NOMO-1 treated with dmso at 0.1 percent for 144 hours (cell line): ENCODE measurements at regions not wholly inside any gene's neighbourhood (a gene's known extent, or its start where the extent isn't known, plus 50 kb on each side); places are given as distances from the start of the nearest gene placed in this dataset.

Experiments
- DNase-seq: peaks from one replicate; lab custom pipeline; 2025; ENCODE audit not compliant: unreplicated experiment; lab: John Stamatoyannopoulos, UW

DNA sequence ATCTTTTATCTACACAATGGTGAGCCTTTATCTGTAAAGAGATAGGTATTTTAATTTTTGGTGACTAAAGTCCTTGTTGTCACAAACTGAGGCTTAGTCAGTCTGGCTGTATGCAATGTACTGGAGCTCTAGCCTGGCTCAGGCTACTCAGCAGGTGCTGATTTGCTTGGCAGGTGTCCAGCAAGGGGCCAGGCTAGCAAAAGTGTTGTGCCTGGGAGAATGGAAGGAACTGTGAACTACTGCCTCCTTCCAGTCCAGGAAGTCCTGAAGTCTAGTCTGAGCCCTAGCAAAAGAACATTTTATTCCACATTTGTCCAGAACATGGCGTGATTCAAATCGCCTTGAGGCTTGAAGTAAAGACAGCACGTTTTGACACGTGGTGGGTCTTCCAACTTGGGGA lies 260.5 kb downstream of the CCDC85A start:
- DNase-seq, result no peak

DNA sequence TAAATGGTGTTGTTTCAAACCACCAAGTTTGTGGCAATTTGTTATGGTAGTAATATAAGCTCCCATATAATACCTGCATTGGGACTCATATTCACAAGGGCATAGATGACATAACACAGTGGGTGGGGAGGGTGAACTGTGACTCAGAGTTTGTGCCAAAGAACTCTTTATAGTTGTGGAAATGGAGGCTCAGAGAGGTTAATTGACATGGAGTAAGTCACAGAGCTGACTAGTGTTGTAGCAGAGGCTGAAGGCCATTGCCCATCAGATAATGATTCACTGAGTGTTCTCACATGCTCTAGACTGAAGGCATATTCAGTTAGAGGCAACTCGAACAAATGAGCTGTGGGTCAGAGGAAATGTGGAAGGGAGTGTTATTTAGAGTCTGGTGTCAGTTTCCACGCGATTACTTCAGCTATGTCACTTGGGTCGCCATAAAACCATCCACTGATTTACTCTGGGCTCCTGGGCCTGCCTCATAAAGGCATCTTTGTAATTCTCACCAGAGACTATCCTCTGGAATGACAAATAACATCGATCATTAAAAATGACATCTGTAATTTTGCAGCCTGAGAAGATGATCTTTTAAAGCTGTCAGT lies 264.7 kb downstream of the CCDC85A start:
- no peak for DNase-seq

DNA sequence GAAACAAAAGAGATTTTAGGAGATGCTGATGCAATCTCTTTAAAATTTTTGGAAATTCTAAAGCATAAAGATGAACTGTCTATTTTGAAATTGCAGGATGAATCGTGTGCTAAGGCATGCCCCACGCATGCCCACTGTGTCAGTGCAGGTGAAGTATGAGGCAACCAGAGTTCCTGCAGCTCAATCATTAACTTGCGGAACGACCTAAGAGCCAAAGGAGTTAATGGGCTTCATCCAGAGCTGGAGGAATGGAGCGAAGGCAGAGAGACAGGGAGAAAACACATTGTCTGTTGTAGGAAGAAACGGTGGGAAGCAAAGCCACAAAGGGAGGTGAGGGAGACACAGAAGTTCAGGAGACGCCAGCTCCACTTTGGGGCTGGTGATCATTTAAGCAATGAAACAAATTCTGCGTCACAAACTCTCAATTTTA lies 265.2 kb downstream of the CCDC85A start:
- DNase-seq, result no peak

- no peak for DNase-seq
These were observed 265.7 kb downstream of the CCDC85A start for GRCh38 chr2:56449449-56449860.

GRCh38 chr2:56450047-56450446 lies 266.3 kb downstream of the CCDC85A start:
- DNase-seq, result no peak

GRCh38 chr2:56450772-56451171 lies 267.0 kb downstream of the CCDC85A start:
- no peak for DNase-seq

- DNase-seq, result no peak
These were observed 271.9 kb downstream of the CCDC85A start for GRCh38 chr2:56455642-56456041.

GRCh38 chr2:56456791-56457190 lies 273.0 kb downstream of the CCDC85A start:
- DNase-seq, result no peak

DNA sequence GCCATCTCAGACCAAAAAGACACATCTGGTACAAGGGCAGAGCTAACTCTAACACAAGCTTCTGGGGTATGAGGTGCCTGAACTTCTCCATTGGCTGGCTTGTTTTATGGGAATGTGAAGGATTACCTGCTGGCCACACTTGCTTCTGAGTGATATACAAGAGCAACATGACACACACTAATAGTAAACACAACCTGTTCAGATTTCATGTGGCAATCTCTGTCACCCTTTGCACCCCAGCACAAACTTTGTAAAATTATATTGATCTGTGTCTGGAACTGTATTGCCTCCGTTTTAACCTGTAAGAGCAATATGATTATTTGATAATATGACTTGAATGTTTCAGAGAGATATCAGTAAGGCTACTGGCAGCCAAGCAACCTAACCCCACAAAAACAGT lies 276.7 kb downstream of the CCDC85A start:
- DNase-seq, result no peak

DNA sequence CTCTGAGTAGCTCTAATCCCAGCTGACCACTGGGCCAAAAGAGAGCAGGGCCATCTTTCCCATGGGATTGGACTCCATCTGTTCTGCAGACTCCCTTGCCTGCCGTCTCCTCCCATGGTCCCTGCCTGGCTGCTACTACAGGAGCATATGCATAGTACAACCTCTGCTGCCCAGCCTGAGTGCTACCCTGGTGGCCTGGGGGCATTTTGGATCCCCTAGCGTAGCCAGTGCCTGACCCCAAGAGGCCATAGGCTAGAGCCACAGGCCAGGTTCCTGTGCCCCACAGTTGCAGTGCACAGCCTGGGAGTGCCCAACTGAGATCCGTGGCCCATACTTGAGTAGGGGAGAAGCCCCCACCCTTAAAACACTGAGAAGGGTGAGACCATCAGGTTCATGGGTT lies 280.3 kb downstream of the CCDC85A start:
- DNase-seq, result no peak

DNA sequence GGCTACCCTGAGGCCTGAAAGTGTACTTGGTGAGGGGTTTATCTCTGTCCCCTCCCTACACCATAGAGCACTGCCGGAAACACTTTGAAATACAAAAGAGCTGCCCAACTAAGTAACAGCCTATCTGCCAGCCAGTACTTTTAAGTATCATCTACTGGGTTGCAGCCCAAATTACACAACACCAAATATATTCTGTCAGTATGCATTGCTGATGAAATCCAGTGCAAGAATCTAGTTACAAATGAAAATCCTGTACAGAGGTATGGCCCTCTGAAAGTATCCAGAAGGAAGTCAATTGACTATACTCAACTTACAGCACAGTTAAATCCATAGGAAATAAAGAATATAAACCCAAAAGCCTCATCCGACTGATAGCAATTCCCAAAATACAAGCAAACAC lies 280.8 kb downstream of the CCDC85A start:
- no peak for DNase-seq

- DNase-seq, result no peak
These were observed 281.7 kb downstream of the CCDC85A start for GRCh38 chr2:56465491-56465890.

GRCh38 chr2:56473524-56473923 lies 289.7 kb downstream of the CCDC85A start:
- DNase-seq, result no peak

DNA sequence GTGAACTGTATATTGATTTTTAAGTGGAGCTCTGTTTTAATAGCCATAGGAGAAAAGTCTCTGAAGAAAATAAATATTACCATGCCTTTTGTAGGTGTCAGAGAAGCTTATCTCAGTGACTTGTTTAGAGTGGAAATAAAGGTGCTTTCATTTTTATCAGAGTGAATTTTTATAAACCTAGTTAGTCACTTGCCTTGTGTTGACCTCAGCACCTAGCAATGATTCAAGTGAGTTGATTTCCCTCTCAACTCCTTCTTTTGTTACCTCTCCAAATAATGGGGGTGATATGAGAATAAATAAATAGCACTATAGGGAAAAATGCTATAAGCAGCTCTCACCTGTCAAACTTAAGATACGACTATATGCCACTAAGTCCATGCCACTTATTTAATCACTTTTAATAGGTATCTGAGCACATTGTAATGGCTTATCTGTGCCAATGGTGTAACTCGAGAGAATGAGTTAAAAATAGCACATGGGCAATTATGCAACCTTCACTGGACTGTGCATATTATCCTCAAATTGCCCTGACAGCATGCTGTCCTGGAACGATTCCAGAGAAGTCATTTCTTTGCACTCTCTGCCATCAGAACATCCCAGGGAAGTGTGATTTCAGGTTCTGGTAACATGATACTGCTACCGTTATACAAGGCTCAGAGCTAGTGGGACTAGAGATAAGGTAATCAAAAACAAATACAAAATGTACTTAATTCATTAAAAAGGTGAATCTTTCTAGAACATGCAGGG lies 290.8 kb downstream of the CCDC85A start:
- DNase-seq, result no peak

DNA sequence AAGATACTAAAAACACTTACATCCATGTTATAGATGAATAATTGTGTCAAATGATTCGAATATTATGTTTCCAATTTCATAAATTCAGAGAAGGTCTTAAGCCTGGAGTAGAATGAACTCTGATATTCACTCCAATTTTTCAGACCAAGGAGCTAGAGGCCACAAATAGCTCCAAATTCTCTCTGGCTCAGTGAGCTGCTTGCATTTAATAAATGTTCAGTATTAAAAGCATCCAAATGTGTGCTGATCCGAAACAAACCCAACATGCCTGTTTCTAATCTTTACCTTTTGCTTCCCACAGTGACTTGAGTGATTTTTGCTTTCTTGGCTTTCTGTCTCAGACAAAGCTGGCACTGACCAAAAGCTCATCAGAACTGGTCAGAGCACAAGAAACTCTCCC lies 291.4 kb downstream of the CCDC85A start:
- DNase-seq, result no peak

GRCh38 chr2:56476509-56477071 lies 292.8 kb downstream of the CCDC85A start:
- DNase-seq, result no peak

DNA sequence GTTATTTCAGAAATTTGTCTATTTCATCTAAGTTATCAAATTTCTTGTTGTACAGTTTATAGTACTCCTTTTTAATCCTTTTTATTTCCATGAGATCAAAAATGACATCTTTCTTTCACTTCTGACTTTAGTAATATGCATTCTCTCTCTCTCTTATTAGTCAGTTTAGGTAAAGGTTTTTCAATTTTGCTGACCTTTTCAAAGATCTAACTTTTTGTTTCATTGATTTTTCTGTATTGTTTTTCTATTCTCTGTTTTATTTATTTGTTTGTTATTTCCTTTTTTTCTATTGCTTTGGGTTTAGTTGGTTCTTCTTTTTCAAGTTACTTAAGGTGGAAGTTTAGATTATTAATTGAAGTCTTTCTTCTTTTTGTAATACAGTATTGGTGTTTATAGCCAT lies 294.2 kb downstream of the CCDC85A start:
- no peak for DNase-seq

- DNase-seq, result no peak
These were observed 299.3 kb downstream of the CCDC85A start for GRCh38 chr2:56483081-56483480.

DNA sequence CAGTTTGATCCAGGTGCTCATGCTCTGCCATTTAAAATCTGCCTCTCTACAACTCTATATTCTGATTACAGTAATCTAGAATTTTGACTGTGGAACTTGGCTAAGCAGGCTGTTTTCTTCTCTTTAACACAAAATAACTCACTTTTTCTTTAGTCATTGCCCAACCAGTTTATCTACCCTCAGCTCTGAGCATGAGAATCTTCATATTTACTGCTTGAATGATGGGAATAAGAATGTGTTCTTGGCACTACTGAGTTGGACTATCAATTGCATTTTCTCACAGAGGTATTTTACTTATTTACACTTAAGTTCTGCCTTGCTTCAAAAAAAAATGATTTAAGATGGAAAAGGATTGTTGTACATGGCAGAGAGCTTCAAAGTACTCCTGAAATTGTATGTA lies 301.1 kb downstream of the CCDC85A start:
- no peak for DNase-seq

DNA sequence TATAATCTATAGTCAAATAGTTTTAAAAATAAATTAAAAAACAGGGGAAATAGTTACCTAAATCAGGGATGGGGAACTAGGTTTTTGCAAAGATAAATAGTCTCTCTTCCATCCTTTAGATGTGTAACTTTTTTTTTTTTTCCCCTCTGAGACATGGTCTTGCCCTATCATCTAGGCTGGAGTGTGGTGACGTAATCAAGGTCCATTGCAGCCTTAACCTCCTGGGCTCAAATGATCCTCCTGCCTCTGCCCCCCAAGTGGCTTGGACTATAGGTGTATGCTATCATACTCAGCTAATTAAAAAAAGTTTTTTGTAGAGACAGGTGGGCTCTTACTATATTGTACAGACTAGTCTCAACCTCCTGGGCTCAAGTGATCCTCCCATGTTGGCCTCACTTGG lies 316.5 kb downstream of the CCDC85A start:
- no peak for DNase-seq

DNA sequence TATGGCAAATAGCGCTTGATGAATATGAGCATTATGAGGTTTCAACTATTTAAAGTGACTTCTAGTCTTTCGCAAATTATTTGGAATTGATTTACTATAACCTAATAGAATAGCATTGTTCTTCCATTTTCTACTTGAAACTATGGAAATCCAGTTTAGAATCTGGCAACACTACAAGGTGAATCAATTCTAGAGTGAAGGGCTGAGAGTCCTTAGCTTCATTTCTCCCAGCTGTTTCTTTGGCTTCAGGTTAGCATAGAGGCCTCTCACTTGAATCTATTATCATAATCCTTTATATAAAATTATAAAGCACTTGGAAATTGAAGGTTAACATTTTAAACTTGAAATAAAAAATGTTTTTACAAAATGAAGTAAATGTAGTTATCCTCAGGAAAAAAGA lies 318.8 kb downstream of the CCDC85A start:
- no peak for DNase-seq

DNA sequence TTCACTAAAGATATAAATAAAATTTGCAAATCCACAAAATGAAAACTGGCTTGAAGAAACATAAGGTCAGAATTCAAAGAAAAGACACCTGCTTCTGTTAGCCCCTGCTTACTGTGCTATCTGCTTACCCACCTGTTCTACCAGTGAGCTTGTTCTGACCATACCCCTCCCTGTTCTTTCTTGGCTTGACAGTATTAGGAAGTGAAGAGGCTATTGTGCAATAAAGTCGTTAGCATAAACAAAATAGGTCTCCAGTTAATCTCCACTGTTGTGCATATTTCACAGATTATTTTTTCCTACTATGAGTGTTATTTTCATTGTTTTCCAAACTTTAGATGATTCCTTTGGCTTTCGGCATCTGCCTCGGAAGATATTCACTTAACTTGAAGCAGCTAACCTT lies 322.1 kb downstream of the CCDC85A start:
- DNase-seq, result no peak

GRCh38 chr2:56508662-56509061 lies 324.9 kb downstream of the CCDC85A start:
- no peak for DNase-seq
